Epithelial cell of prostate (primary cell): ENCODE measurements at regions not wholly inside any gene's neighbourhood (a gene's known extent, or its start where the extent isn't known, plus 50 kb on each side); places are given as distances from the start of the nearest gene placed in this dataset.

ENCODE experiments used
- DNase-seq: peaks from one replicate; pipeline ENCODE4 v3.0.0-alpha.2; 2011; ENCODE audit warnings: low read depth, low spot score
- H3K27ac ChIP-seq: fragments of 450-650 bp; 2 replicates; pipeline ENCODE4 v1.5.1; 2017; ENCODE audit warnings: mild to moderate bottlenecking

GRCh38 chr13:55682776-55683175 lies 1457.9 kb upstream of the PRR20A start:
- H3K27ac ChIP-seq, result no peak overlapping the region
- DNase-seq, result no peak

GRCh38 chr13:55705526-55705925 lies 1435.2 kb upstream of the PRR20A start:
- no peak for DNase-seq
- no peak overlapping the region for H3K27ac ChIP-seq

GRCh38 chr13:55705971-55706370 lies 1434.7 kb upstream of the PRR20A start:
- no peak overlapping the region for H3K27ac ChIP-seq
- no peak for DNase-seq

GRCh38 chr13:55714120-55714519 lies 1426.6 kb upstream of the PRR20A start:
- no peak for DNase-seq

GRCh38 chr13:55727683-55728082 lies 1413.0 kb upstream of the PRR20A start:
- no peak overlapping the region for H3K27ac ChIP-seq
- DNase-seq, result no peak

More at GRCh38 chr13:55714120-55714519, 1426.6 kb upstream of the PRR20A start:
- no peak overlapping the region for H3K27ac ChIP-seq

- no peak overlapping the region for H3K27ac ChIP-seq
- DNase-seq, result no peak
These were observed 1412.5 kb upstream of the PRR20A start for GRCh38 chr13:55728247-55728646.

GRCh38 chr13:55745828-55746227 lies 1394.9 kb upstream of the PRR20A start:
- no peak for DNase-seq
- H3K27ac ChIP-seq, result no peak overlapping the region

GRCh38 chr13:55761986-55762385 lies 1378.7 kb upstream of the PRR20A start:
- H3K27ac ChIP-seq, result no peak overlapping the region
- no peak for DNase-seq

- no peak overlapping the region for H3K27ac ChIP-seq
- DNase-seq, result no peak
These were observed 1363.1 kb upstream of the PRR20A start for GRCh38 chr13:55777612-55778011.

- no peak for DNase-seq
These were observed 1356.9 kb upstream of the PRR20A start for GRCh38 chr13:55783841-55784240.

GRCh38 chr13:55788548-55788947 lies 1352.2 kb upstream of the PRR20A start:
- DNase-seq, result no peak
- H3K27ac ChIP-seq, result no peak overlapping the region

More at GRCh38 chr13:55783841-55784240, 1356.9 kb upstream of the PRR20A start:
- no peak overlapping the region for H3K27ac ChIP-seq

GRCh38 chr13:55792544-55793193 lies 1348.0 kb upstream of the PRR20A start:
- DNase-seq, result no peak
- H3K27ac ChIP-seq, result no peak overlapping the region

- no peak overlapping the region for H3K27ac ChIP-seq
- DNase-seq, result no peak
These were observed 1325.2 kb upstream of the PRR20A start for GRCh38 chr13:55815458-55816033.

GRCh38 chr13:55816976-55817601 lies 1323.6 kb upstream of the PRR20A start:
- DNase-seq, result no peak
- no peak overlapping the region for H3K27ac ChIP-seq

GRCh38 chr13:55820817-55821216 lies 1319.9 kb upstream of the PRR20A start:
- no peak for DNase-seq
- H3K27ac ChIP-seq, result no peak overlapping the region

- no peak for DNase-seq
- no peak overlapping the region for H3K27ac ChIP-seq
These were observed 1271.1 kb upstream of the PRR20A start for GRCh38 chr13:55869648-55870047.

- DNase-seq, result no peak
- no peak overlapping the region for H3K27ac ChIP-seq
These were observed 1253.2 kb upstream of the PRR20A start for GRCh38 chr13:55887561-55887960.

GRCh38 chr13:55893540-55893939 lies 1247.2 kb upstream of the PRR20A start:
- H3K27ac ChIP-seq, result no peak overlapping the region
- no peak for DNase-seq

GRCh38 chr13:55937180-55937579 lies 1203.5 kb upstream of the PRR20A start:
- H3K27ac ChIP-seq, result no peak overlapping the region
- DNase-seq, result no peak

GRCh38 chr13:55948175-55948574 lies 1192.5 kb upstream of the PRR20A start:
- no peak for DNase-seq
- H3K27ac ChIP-seq, result no peak overlapping the region

GRCh38 chr13:55963934-55964333 lies 1176.8 kb upstream of the PRR20A start:
- DNase-seq, result no peak
- no peak overlapping the region for H3K27ac ChIP-seq

GRCh38 chr13:55967055-55967454 lies 1173.7 kb upstream of the PRR20A start:
- DNase-seq, result no peak
- H3K27ac ChIP-seq, result no peak overlapping the region
